ENCODE measurements at regions not wholly inside any gene's neighbourhood (a gene's known extent, or its start where the extent isn't known, plus 50 kb on each side); places are given as distances from the start of the nearest gene placed in this dataset.
A peak's percentile ranks its signal among the peaks of the same experiment; 100 is the strongest.

DNA sequence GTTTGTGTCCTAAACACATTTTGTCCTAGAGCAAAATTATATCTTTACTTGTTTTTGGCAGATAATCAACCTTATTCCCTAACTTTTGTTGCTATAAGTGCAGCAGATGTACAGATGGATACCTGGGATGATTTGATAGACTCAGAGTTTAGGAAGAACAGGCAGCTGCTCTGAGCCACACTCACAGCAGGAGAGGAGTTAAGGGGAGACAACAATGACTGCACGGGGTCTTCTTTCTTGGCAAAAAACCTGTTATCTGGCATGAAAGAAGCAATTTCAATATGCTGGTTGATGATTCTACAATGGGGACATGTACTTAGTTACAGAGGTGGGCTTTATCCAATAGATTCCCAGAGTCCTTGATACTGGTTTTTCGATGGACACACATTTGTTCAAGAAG lies 258.9 kb upstream of the PCDH9 start:
- Histone ChIP-seq H3K27me3 (ENCODE audit: low read length) (no peaks in the 10 kb centered on the region), H3K36me3 (ENCODE audit: low read length) (no peaks in the 10 kb centered on the region), H3K4me3 (ENCODE audit: insufficient read depth, low read length, poor library complexity, severe bottlenecking) (no peak overlapping the region), H3K4me2 (ENCODE audit: low read depth, low read length, poor library complexity, severe bottlenecking) (no peak overlapping the region), H2AFZ (ENCODE audit: low read depth, low read length, severe bottlenecking) (peak overlapping the region; percentile 43), H3K79me2 (ENCODE audit: insufficient read depth, low read length) (no peaks in the 10 kb centered on the region), H3K27ac (ENCODE audit: low read depth, low read length) (no peak overlapping the region), H3K9me3 (ENCODE audit: insufficient read depth, low read length) (no peaks in the 10 kb centered on the region), H4K20me1 (ENCODE audit: low read depth, low read length) (no peaks in the 10 kb centered on the region), H3K9ac (ENCODE audit: low read length) (no peak overlapping the region), H3K9me2 (replicated peaks; ENCODE audit: insufficient read depth, low read length) (no peaks in the 10 kb centered on the region), H3F3A (ENCODE audit: insufficient read depth) (no peaks in the 10 kb centered on the region)
- TF ChIP-seq CTCF (IDR thresholded peaks at IDR 0.05; ENCODE audit: insufficient read depth, low read length, poor library complexity, severe bottlenecking) (no peak), EZH2phosphoT487 (conservative IDR thresholded peaks at IDR 0.05; ENCODE audit: low read length) (no peak)

DNA sequence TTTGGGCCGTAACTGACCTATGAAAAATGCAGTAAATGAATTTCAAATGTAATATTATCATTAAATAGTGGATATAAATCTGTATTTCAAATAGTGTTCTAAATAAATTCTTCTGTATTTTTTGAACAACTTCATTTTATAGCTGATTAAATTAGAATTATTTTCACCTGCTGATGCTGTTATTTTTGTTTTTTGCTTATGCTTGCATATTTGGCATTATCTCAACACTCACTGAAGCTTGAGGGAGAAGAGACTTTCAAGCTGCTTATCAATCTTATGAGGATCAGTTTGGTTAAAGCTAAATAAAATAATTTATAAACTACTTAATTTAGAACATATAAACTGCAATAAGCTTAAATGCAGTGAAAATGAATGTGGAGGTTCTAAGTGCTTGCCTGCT lies 251.3 kb upstream of the PCDH9 start:
- H3K9me2 ChIP-seq (replicated peaks; ENCODE audit: insufficient read depth, low read length) = no peaks in the 10 kb centered on the region
- no peaks in the 10 kb centered on the region for H3F3A ChIP-seq (ENCODE audit: insufficient read depth)
- no peaks in the 10 kb centered on the region for H3K36me3 ChIP-seq (ENCODE audit: low read length)
- peak overlapping the region; percentile 5 for H2AFZ ChIP-seq (ENCODE audit: low read depth, low read length, severe bottlenecking)
- no peaks in the 10 kb centered on the region for H4K20me1 ChIP-seq (ENCODE audit: low read depth, low read length)
- no peak overlapping the region for H3K27ac ChIP-seq (ENCODE audit: low read depth, low read length)
- H3K27me3 ChIP-seq (ENCODE audit: low read length) = no peaks in the 10 kb centered on the region
- TF ChIP-seq EZH2phosphoT487 (conservative IDR thresholded peaks at IDR 0.05; ENCODE audit: low read length) (no peak), CTCF (IDR thresholded peaks at IDR 0.05; ENCODE audit: insufficient read depth, low read length, poor library complexity, severe bottlenecking) (no peak)
- no peak overlapping the region for H3K4me3 ChIP-seq (ENCODE audit: insufficient read depth, low read length, poor library complexity, severe bottlenecking)
- H3K4me2 ChIP-seq (ENCODE audit: low read depth, low read length, poor library complexity, severe bottlenecking) = no peak overlapping the region
- no peak overlapping the region for H3K9ac ChIP-seq (ENCODE audit: low read length)
- H3K9me3 ChIP-seq (ENCODE audit: insufficient read depth, low read length) = no peaks in the 10 kb centered on the region
- H3K79me2 ChIP-seq (ENCODE audit: insufficient read depth, low read length) = no peaks in the 10 kb centered on the region

GRCh38 chr13:67474115-67474514 lies 244.0 kb upstream of the PCDH9 start:
- Histone ChIP-seq H3K9me3 (ENCODE audit: insufficient read depth, low read length) (no peaks in the 10 kb centered on the region), H3K9ac (ENCODE audit: low read length) (no peak overlapping the region), H3K36me3 (ENCODE audit: low read length) (0 out of 2 replicates have a peak, but pooled peaks cover 2% of the 10 kb centered on the region), H3K4me3 (ENCODE audit: insufficient read depth, low read length, poor library complexity, severe bottlenecking) (no peak overlapping the region), H4K20me1 (ENCODE audit: low read depth, low read length) (no peaks in the 10 kb centered on the region), H3F3A (ENCODE audit: insufficient read depth) (no peaks in the 10 kb centered on the region), H3K27me3 (ENCODE audit: low read length) (no peaks in the 10 kb centered on the region), H3K9me2 (replicated peaks; ENCODE audit: insufficient read depth, low read length) (no peaks in the 10 kb centered on the region), H3K4me2 (ENCODE audit: low read depth, low read length, poor library complexity, severe bottlenecking) (no peak overlapping the region), H3K79me2 (ENCODE audit: insufficient read depth, low read length) (no peaks in the 10 kb centered on the region), H3K27ac (ENCODE audit: low read depth, low read length) (no peak overlapping the region), H2AFZ (ENCODE audit: low read depth, low read length, severe bottlenecking) (no peak overlapping the region)
- TF ChIP-seq EZH2phosphoT487 (conservative IDR thresholded peaks at IDR 0.05; ENCODE audit: low read length) (no peak), CTCF (IDR thresholded peaks at IDR 0.05; ENCODE audit: insufficient read depth, low read length, poor library complexity, severe bottlenecking) (no peak)
